WTC11 (cell line): ENCODE measurements at regions not wholly inside any gene's neighbourhood (a gene's known extent, or its start where the extent isn't known, plus 50 kb on each side); places are given as distances from the start of the nearest gene placed in this dataset.

Experiments used
- CTCF ChIP-seq: fragments of 200-600 bp; IDR thresholded peaks from 2 replicates; pipeline ENCODE4 v1.8.0; 2022; ENCODE audit warnings: antibody characterized with exemption
- JUN ChIP-seq: sonication (generic); formaldehyde crosslinking; IDR thresholded peaks from 2 replicates; pipeline ENCODE4 v1.8.0; 2023; ENCODE audit warnings: mild to moderate bottlenecking, missing genetic modification reagents
- NFYB ChIP-seq: sonication (generic); formaldehyde crosslinking; conservative IDR thresholded peaks from 2 replicates; pipeline ENCODE4 v1.8.0; 2022; ENCODE audit warnings: low read depth, missing genetic modification reagents
- NR2C2 ChIP-seq: sonication (generic); formaldehyde crosslinking; IDR thresholded peaks from 2 replicates; pipeline ENCODE4 v1.8.0; 2022; ENCODE audit warnings: mild to moderate bottlenecking, missing genetic modification reagents
- NR3C1 ChIP-seq: sonication (generic); formaldehyde crosslinking; conservative IDR thresholded peaks from 2 replicates; pipeline ENCODE4 v1.8.1; 2023; ENCODE audit warnings: low read depth, mild to moderate bottlenecking, missing genetic modification reagents
- PRRX2 ChIP-seq: fragments of 250-450 bp; sonication (Bioruptor Pico); IDR thresholded peaks from 2 replicates; pipeline ENCODE4 v1.8.0; 2021; ENCODE audit warnings: mild to moderate bottlenecking
- SMAD4 ChIP-seq: sonication (generic); formaldehyde crosslinking; IDR thresholded peaks from 2 replicates; pipeline ENCODE4 v1.8.0; 2022; ENCODE audit warnings: mild to moderate bottlenecking, missing genetic modification reagents
- ZNF671 ChIP-seq: fragments of 250-450 bp; sonication (Bioruptor Pico); IDR thresholded peaks from 2 replicates; pipeline ENCODE4 v1.8.0; 2021; ENCODE audit warnings: mild to moderate bottlenecking
- TF ChIP-seq, protein P1 (sequence below): sonication (generic); formaldehyde crosslinking; IDR thresholded peaks from 2 replicates; pipeline ENCODE4 v1.8.1; 2023; ENCODE audit warnings: mild to moderate bottlenecking, missing genetic modification reagents
- TF ChIP-seq, protein P2 (sequence below): sonication (generic); formaldehyde crosslinking; IDR thresholded peaks from 2 replicates; pipeline ENCODE4 v1.8.1; 2023; ENCODE audit warnings: mild to moderate bottlenecking, missing genetic modification reagents, moderate library complexity
- TF ChIP-seq, protein P3 (sequence below): sonication (generic); formaldehyde crosslinking; conservative IDR thresholded peaks from 2 replicates; pipeline ENCODE4 v1.8.1; 2022; ENCODE audit warnings: mild to moderate bottlenecking, missing genetic modification reagents
- TF ChIP-seq, protein P4 (sequence below): sonication (generic); formaldehyde crosslinking; IDR thresholded peaks from 2 replicates; pipeline ENCODE4 v1.8.1; 2023; ENCODE audit warnings: mild to moderate bottlenecking, missing genetic modification reagents, borderline replicate concordance

GRCh38 chr10:130858626-130859025 is 452.9 kb downstream of the TCERG1L start:
- TF ChIP-seq CTCF (no peak), NR2C2 (CRISPR knock-in tag) (no peak), JUN (CRISPR knock-in tag) (no peak), PRRX2 (CRISPR knock-in tag) (no peak), NFYB (no peak), SMAD4 (no peak), ZNF671 (CRISPR knock-in tag) (no peak), NR3C1 (CRISPR knock-in tag) (no peak)
- TF ChIP-seq, protein P1, sequence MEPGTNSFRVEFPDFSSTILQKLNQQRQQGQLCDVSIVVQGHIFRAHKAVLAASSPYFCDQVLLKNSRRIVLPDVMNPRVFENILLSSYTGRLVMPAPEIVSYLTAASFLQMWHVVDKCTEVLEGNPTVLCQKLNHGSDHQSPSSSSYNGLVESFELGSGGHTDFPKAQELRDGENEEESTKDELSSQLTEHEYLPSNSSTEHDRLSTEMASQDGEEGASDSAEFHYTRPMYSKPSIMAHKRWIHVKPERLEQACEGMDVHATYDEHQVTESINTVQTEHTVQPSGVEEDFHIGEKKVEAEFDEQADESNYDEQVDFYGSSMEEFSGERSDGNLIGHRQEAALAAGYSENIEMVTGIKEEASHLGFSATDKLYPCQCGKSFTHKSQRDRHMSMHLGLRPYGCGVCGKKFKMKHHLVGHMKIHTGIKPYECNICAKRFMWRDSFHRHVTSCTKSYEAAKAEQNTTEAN (CRISPR knock-in tag) = no peak
- TF ChIP-seq, protein P2, sequence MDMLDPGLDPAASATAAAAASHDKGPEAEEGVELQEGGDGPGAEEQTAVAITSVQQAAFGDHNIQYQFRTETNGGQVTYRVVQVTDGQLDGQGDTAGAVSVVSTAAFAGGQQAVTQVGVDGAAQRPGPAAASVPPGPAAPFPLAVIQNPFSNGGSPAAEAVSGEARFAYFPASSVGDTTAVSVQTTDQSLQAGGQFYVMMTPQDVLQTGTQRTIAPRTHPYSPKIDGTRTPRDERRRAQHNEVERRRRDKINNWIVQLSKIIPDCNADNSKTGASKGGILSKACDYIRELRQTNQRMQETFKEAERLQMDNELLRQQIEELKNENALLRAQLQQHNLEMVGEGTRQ = no peak
- TF ChIP-seq, protein P3, sequence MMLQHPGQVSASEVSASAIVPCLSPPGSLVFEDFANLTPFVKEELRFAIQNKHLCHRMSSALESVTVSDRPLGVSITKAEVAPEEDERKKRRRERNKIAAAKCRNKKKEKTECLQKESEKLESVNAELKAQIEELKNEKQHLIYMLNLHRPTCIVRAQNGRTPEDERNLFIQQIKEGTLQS = no peak
- TF ChIP-seq, protein P4, sequence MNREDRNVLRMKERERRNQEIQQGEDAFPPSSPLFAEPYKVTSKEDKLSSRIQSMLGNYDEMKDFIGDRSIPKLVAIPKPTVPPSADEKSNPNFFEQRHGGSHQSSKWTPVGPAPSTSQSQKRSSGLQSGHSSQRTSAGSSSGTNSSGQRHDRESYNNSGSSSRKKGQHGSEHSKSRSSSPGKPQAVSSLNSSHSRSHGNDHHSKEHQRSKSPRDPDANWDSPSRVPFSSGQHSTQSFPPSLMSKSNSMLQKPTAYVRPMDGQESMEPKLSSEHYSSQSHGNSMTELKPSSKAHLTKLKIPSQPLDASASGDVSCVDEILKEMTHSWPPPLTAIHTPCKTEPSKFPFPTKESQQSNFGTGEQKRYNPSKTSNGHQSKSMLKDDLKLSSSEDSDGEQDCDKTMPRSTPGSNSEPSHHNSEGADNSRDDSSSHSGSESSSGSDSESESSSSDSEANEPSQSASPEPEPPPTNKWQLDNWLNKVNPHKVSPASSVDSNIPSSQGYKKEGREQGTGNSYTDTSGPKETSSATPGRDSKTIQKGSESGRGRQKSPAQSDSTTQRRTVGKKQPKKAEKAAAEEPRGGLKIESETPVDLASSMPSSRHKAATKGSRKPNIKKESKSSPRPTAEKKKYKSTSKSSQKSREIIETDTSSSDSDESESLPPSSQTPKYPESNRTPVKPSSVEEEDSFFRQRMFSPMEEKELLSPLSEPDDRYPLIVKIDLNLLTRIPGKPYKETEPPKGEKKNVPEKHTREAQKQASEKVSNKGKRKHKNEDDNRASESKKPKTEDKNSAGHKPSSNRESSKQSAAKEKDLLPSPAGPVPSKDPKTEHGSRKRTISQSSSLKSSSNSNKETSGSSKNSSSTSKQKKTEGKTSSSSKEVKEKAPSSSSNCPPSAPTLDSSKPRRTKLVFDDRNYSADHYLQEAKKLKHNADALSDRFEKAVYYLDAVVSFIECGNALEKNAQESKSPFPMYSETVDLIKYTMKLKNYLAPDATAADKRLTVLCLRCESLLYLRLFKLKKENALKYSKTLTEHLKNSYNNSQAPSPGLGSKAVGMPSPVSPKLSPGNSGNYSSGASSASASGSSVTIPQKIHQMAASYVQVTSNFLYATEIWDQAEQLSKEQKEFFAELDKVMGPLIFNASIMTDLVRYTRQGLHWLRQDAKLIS (CRISPR knock-in tag) = no peak
